ENCODE measurements at regions not wholly inside any gene's neighbourhood (a gene's known extent, or its start where the extent isn't known, plus 50 kb on each side); places are given as distances from the start of the nearest gene placed in this dataset.

GRCh38 chr2:220134756-220135534 lies 507.5 kb downstream of the SLC4A3 start:
- TF ChIP-seq CTCF (IDR thresholded peaks at IDR 0.05; ENCODE audit: low read depth, low read length, poor library complexity, severe bottlenecking), result no peak
- no peak for TF ChIP-seq EZH2phosphoT487 (IDR thresholded peaks at IDR 0.05; ENCODE audit: borderline replicate concordance, low read length)
